IMR-90 (cell line): ENCODE measurements at regions not wholly inside any gene's neighbourhood (a gene's known extent, or its start where the extent isn't known, plus 50 kb on each side); places are given as distances from the start of the nearest gene placed in this dataset.

Source experiments
- ATAC-seq: fragments of 200-7000 bp; cut with Tn5 transposase; 2 replicates; pipeline ENCODE4 v1.9.1; 2020; ENCODE audit warnings: low read depth, mild to moderate bottlenecking, moderate library complexity
- BruUV-seq: library from RNA; stranded (reverse); fragments of 400-500 nt; replicated peaks from 2 replicates; lab custom pipeline; 2021; lab: Mats Ljungman, UMichigan
- CTCF ChIA-PET: fragments of 300-600 bp; formaldehyde crosslinking; extraction: SDS; loops from one replicate; lab custom pipeline; 2021; ENCODE audit warnings: antibody characterized with exemption; lab: Yijun Ruan, JAX
- POLR2A ChIA-PET: fragments of 300-600 bp; sonication (Branson Sonifier 250); formaldehyde crosslinking; loops from one replicate; lab custom pipeline; 2022; ENCODE audit warnings: antibody characterized with exemption; ENCODE audit not compliant: unreplicated experiment; lab: Charles Lee
- DNase-seq: peaks from one replicate; pipeline ENCODE4 v3.0.0; 2013
- H2AFZ ChIP-seq: replicated peaks from 2 replicates; pipeline ENCODE3; 2013; ENCODE audit warnings: low read length, mild to moderate bottlenecking; ENCODE audit not compliant: poor library complexity
- H2AK5ac ChIP-seq: 2 replicates; pipeline ENCODE4 v1.6.1; 2013; ENCODE audit warnings: low read depth, low read length, inconsistent platforms
- H2AK9ac ChIP-seq: replicated peaks from 2 replicates; pipeline ENCODE3; 2013; ENCODE audit warnings: mild to moderate bottlenecking, low read depth, low read length, moderate library complexity; ENCODE audit not compliant: poor library complexity
- H2BK120ac ChIP-seq: 2 replicates; pipeline ENCODE4 v1.6.1; 2013; ENCODE audit warnings: low read depth, low read length, inconsistent platforms
- H2BK15ac ChIP-seq: 3 replicates; pipeline ENCODE4 v1.6.1; 2013; ENCODE audit warnings: low read depth, low read length, inconsistent platforms
- H2BK20ac ChIP-seq: 2 replicates; pipeline ENCODE4 v1.6.1; 2013; ENCODE audit warnings: low read depth, mild to moderate bottlenecking, inconsistent platforms, low read length, moderate library complexity
- H2BK5ac ChIP-seq: 2 replicates; pipeline ENCODE4 v1.6.1; 2013; ENCODE audit warnings: mild to moderate bottlenecking, low read depth, low read length, inconsistent platforms; ENCODE audit not compliant: poor library complexity, severe bottlenecking
- H3K14ac ChIP-seq: replicated peaks from 2 replicates; pipeline ENCODE4 v1.6.1; 2013; ENCODE audit warnings: low read depth, low read length, inconsistent platforms
- H3K18ac ChIP-seq: 2 replicates; pipeline ENCODE4 v1.6.1; 2013; ENCODE audit warnings: low read depth, low read length, control low read depth
- H3K23ac ChIP-seq: 2 replicates; pipeline ENCODE4 v1.6.1; 2013; ENCODE audit warnings: low read depth, low read length, inconsistent platforms
- H3K27ac ChIP-seq: 2 replicates; pipeline ENCODE4 v1.5.1; 2013; ENCODE audit warnings: mild to moderate bottlenecking, control low read depth, low read length; ENCODE audit not compliant: insufficient read depth
- H3K27me3 ChIP-seq: 2 replicates; pipeline ENCODE4 v1.6.1; 2013; ENCODE audit warnings: low read length; ENCODE audit not compliant: control insufficient read depth, insufficient read depth
- H3K36me3 ChIP-seq: 2 replicates; pipeline ENCODE4 v1.6.1; 2013; ENCODE audit warnings: low read length, mixed read lengths; ENCODE audit not compliant: control insufficient read depth, insufficient read depth
- H3K4ac ChIP-seq: 2 replicates; pipeline ENCODE4 v1.6.1; 2013; ENCODE audit warnings: low read depth, low read length, inconsistent platforms
- H3K4me1 ChIP-seq: 2 replicates; pipeline ENCODE4 v1.6.1; 2013; ENCODE audit warnings: low read length, mixed read lengths; ENCODE audit not compliant: control insufficient read depth, insufficient read depth
- H3K4me2 ChIP-seq: 2 replicates; pipeline ENCODE4 v1.6.1; 2013; ENCODE audit warnings: low read depth, mild to moderate bottlenecking, control low read depth, low read length, moderate library complexity
- H3K4me3 ChIP-seq: 2 replicates; pipeline ENCODE4 v1.5.1; 2013; ENCODE audit warnings: low read depth, mild to moderate bottlenecking, control low read depth, low read length, moderate library complexity; ENCODE audit not compliant: insufficient read depth
- H3K56ac ChIP-seq: 2 replicates; pipeline ENCODE4 v1.6.1; 2013; ENCODE audit warnings: low read length, inconsistent platforms; ENCODE audit not compliant: insufficient read depth; ENCODE audit errors: extremely low read depth
- H3K79me1 ChIP-seq, 2 experiments: 2 replicates each; pipeline ENCODE4 v1.6.1; 2013; ENCODE audit warnings: low read length in 2 of 2, inconsistent platforms in 1 of 2, low read depth in 1 of 2
- H3K9ac ChIP-seq: 2 replicates; pipeline ENCODE4 v1.6.1; 2013; ENCODE audit warnings: low read depth, low read length, control low read depth
- H3K9me1 ChIP-seq: 2 replicates; pipeline ENCODE4 v1.6.1; 2013; ENCODE audit warnings: low read length, inconsistent platforms; ENCODE audit not compliant: insufficient read depth
- H3K9me3 ChIP-seq: 2 replicates; pipeline ENCODE4 v1.6.1; 2013; ENCODE audit warnings: low read length; ENCODE audit not compliant: control insufficient read depth, insufficient read depth
- H4K20me1 ChIP-seq: 2 replicates; pipeline ENCODE4 v1.6.1; 2013; ENCODE audit warnings: low read length, inconsistent platforms; ENCODE audit not compliant: insufficient read depth
- H4K5ac ChIP-seq: 2 replicates; pipeline ENCODE4 v1.6.1; 2013; ENCODE audit warnings: mild to moderate bottlenecking, low read depth, low read length, control low read depth
- H4K8ac ChIP-seq, 2 experiments: 2 replicates each; pipeline ENCODE4 v1.6.1; 2013; ENCODE audit warnings: low read depth in 2 of 2, low read length in 2 of 2, control low read depth in 1 of 2, inconsistent platforms in 1 of 2
- H4K91ac ChIP-seq: 2 replicates; pipeline ENCODE4 v1.6.1; 2013; ENCODE audit warnings: low read depth, low read length, inconsistent platforms; ENCODE audit not compliant: insufficient read depth
- CTCF ChIP-seq: conservative IDR thresholded peaks from 2 replicates; pipeline ENCODE4 v1.5.1; 2012; ENCODE audit warnings: mild to moderate bottlenecking, low read depth, low read length, improper control_type of control experiment
- FOS ChIP-seq: fragments of 150-350 bp; IDR thresholded peaks from 2 replicates; pipeline ENCODE4 v1.6.1; 2016; ENCODE audit warnings: low read depth, low read length
- NFE2L2 ChIP-seq: fragments of 150-350 bp; IDR thresholded peaks from 2 replicates; pipeline ENCODE4 v1.6.1; 2016; ENCODE audit warnings: low read depth, mild to moderate bottlenecking, low read length
- POLR2A ChIP-seq: IDR thresholded peaks from 2 replicates; pipeline ENCODE4 v1.6.1; 2012; ENCODE audit warnings: mild to moderate bottlenecking, low read depth, low read length
- RCOR1 ChIP-seq: IDR thresholded peaks from 2 replicates; pipeline ENCODE4 v1.6.1; 2012; ENCODE audit warnings: mild to moderate bottlenecking, low read length, improper control_type of control experiment; ENCODE audit not compliant: insufficient replicate concordance
- RFX5 ChIP-seq: IDR thresholded peaks from 2 replicates; pipeline ENCODE4 v1.8.0; 2012; ENCODE audit warnings: low read depth, mild to moderate bottlenecking, low read length, moderate library complexity
- SMC3 ChIP-seq: fragments of 150-350 bp; IDR thresholded peaks from 2 replicates; pipeline ENCODE4 v1.6.1; 2016; ENCODE audit warnings: low read depth, mild to moderate bottlenecking, antibody characterized with exemption, low read length, moderate library complexity
- USF2 ChIP-seq: fragments of 150-350 bp; IDR thresholded peaks from 2 replicates; pipeline ENCODE4 v1.6.1; 2017; ENCODE audit warnings: mild to moderate bottlenecking, antibody characterized with exemption, low read length, low read depth
- WGBS, 2 experiments: methylation state at CpG; one replicate each; pipeline versions ENCODE4 v1.1.5 to v1.1.7; 2013; ENCODE audit warnings: missing lambda C conversion rate in 2 of 2; ENCODE audit not compliant: insufficient read length in 1 of 2; ENCODE audit errors: extremely low coverage in 2 of 2; 5-methylcytosine and 5-hydroxymethylcytosine counted together
- dilution Hi-C: fragments of 300-500 bp; cut with HindIII; formaldehyde crosslinking; loops from one replicate; pipeline ENCODE4 v1.14.3; 2018; ENCODE audit warnings: low sequenced_read_pairs; ENCODE audit not compliant: unreplicated experiment
- in situ Hi-C: fragments of 300-500 bp; cut with MboI; formaldehyde crosslinking; loops from 3 replicates; pipeline ENCODE4 v1.14.3; 2019; ENCODE audit warnings: low sequenced_read_pairs, inconsistent platforms, mixed read lengths
- intact Hi-C: fragments of 100-400 bp; cut with micrococcal nuclease; formaldehyde crosslinking; loops from 2 replicates; pipeline ENCODE4 v1.10.0; 2022

- ChIA-PET CTCF (no interaction called here), POLR2A (no interaction called here)
- Histone ChIP-seq H4K91ac (no peak overlapping the region), H2BK20ac (no peak overlapping the region), H4K5ac (no peak overlapping the region), H3K4ac (no peak overlapping the region), H3K56ac (no peak overlapping the region), H3K9me3 (peaks cover 9% of the 10 kb centered on the region), H3K23ac (no peak overlapping the region), H2BK5ac (no peak overlapping the region), H2BK120ac (no peak overlapping the region), H3K4me3 (no peak overlapping the region), H3K36me3 (no peaks in the 10 kb centered on the region), H3K14ac (no peak overlapping the region), H3K27me3 (no peaks in the 10 kb centered on the region), H2AK5ac (no peak overlapping the region), H2AFZ (no peak overlapping the region), H3K18ac (no peak overlapping the region), H2BK15ac (no peak overlapping the region), H3K4me2 (no peak overlapping the region), H4K20me1 (no peaks in the 10 kb centered on the region), H4K8ac (no peak overlapping the region), H3K27ac (no peak overlapping the region), H3K9ac (no peak overlapping the region), H3K79me1 (no peaks in the 10 kb centered on the region), H3K9me1 (no peaks in the 10 kb centered on the region), H2AK9ac (no peak overlapping the region), H3K4me1 (no peaks in the 10 kb centered on the region)
- no TSS peak for BruUV-seq
- DNase-seq (no peak), ATAC-seq (no peak)
- no CpG with 5 or more reads among the region's 4 CpGs for WGBS, 2 experiments
- in situ Hi-C loops (no loop called here), intact Hi-C loops (no loop called here), dilution Hi-C loops (no loop called here)
- TF ChIP-seq POLR2A: no peak
- TF ChIP-seq SMC3: no peak
- no peak for TF ChIP-seq RFX5
- no peak for TF ChIP-seq NFE2L2
- no peak for TF ChIP-seq CTCF
- TF ChIP-seq RCOR1: no peak
- TF ChIP-seq USF2: no peak
- TF ChIP-seq FOS: no peak
Measured at GRCh38 chr2:7288484-7288883, 371.3 kb downstream of the RNF144A start.
